SK-N-MC (cell line): ENCODE measurements at regions not wholly inside any gene's neighbourhood (a gene's known extent, or its start where the extent isn't known, plus 50 kb on each side); places are given as distances from the start of the nearest gene placed in this dataset.

ENCODE experiments used
- EZH2 ChIP-seq: fragments of 200-600 bp; sonication (generic); IDR thresholded peaks from one replicate; pipeline ENCODE4 v1.6.1; 2017; ENCODE audit warnings: antibody characterized with exemption
- POLR2AphosphoS5 ChIP-seq: IDR thresholded peaks from 2 replicates; pipeline ENCODE4 v1.6.1; 2012; ENCODE audit warnings: mild to moderate bottlenecking, low read depth, low read length, borderline replicate concordance

DNA sequence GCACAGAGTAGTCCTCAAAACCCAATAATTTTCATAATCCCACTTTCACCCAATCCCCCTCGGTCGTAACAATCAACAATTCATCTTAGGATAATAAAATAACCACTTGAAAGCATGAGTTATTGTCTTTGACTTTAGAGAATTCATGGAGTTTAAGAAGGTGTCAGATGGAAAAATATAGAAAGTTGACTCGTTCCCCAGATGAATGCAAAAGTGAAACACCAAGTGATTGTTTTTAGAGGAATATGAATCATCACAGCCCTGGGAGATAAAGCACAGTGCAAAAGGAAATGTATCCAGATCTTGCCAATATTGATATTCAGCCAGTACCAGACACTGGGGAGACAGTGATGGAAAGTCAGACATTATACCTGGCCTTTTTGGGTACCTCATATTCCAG lies 860.5 kb downstream of the DHX35 start:
- TF ChIP-seq POLR2AphosphoS5 (no peak), EZH2 (no peak)
